ENCODE measurements at regions not wholly inside any gene's neighbourhood (a gene's known extent, or its start where the extent isn't known, plus 50 kb on each side); places are given as distances from the start of the nearest gene placed in this dataset.

- ChIA-PET RAD21 (ENCODE audit: unreplicated experiment) (no interaction called here), CTCF (interaction anchor here (1.4 kb wide), 1 partner anchor 17 kb away, joined by 3 read pairs; no protein-coding TSS in a partner anchor), POLR2A (no interaction called here), SMC1A (ENCODE audit: uncharacterized antibody, unreplicated experiment) (no interaction called here)
- no peak overlapping the region for H2AFZ ChIP-seq (ENCODE audit: control insufficient read depth, low read depth, low read length)
- no peaks in the 10 kb centered on the region for H3K27me3 ChIP-seq (replicated peaks in 1 of 2; ENCODE audit: control insufficient read depth in 2 of 2, insufficient read depth in 2 of 2, low read length in 1 of 2)
- no peaks in the 10 kb centered on the region for H4K20me1 ChIP-seq (ENCODE audit: control insufficient read depth, insufficient read depth)
- TF ChIP-seq PAX8 (IDR thresholded peaks at IDR 0.05) (no peak), SMC3 (IDR thresholded peaks at IDR 0.05; ENCODE audit: borderline replicate concordance, low read length) (no peak), RAD51 (IDR thresholded peaks at IDR 0.05) (no peak), NRF1 (conservative IDR thresholded peaks at IDR 0.05; ENCODE audit: low read depth, low read length) (no peak), SREBF1 (IDR thresholded peaks at IDR 0.05; ENCODE audit: low read length) (no peak), ZNF622 (IDR thresholded peaks at IDR 0.05) (no peak), MXI1 (IDR thresholded peaks at IDR 0.05; ENCODE audit: low read depth, low read length) (no peak), YBX1 (IDR thresholded peaks at IDR 0.05) (no peak), IKZF1 (conservative IDR thresholded peaks at IDR 0.05) (no peak), CREB1 (IDR thresholded peaks at IDR 0.05; ENCODE audit: low read depth) (no peak), MTA3 (IDR thresholded peaks at IDR 0.05; ENCODE audit: borderline replicate concordance, low read length) (no peak), KDM1A (IDR thresholded peaks at IDR 0.05; ENCODE audit: borderline replicate concordance) (no peak), STAT1 (conservative IDR thresholded peaks at IDR 0.05) (no peak), RBBP5 (conservative IDR thresholded peaks at IDR 0.05) (no peak), JUNB (IDR thresholded peaks at IDR 0.05) (no peak), ASH2L (IDR thresholded peaks at IDR 0.05; ENCODE audit: borderline replicate concordance, low read depth) (no peak), ZNF24 (IDR thresholded peaks at IDR 0.05) (no peak), POU2F2 (IDR thresholded peaks at IDR 0.05; ENCODE audit: borderline replicate concordance, low read depth, low read length) (no peak)
- 5% methylated on average over 1 of the region's 1 CpG for WGBS (ENCODE audit: insufficient coverage, insufficient replicate concordance, low lambda C conversion rate, missing lambda C conversion rate)
- ATAC-seq (no peak), DNase-seq (ENCODE audit: low read depth, low spot score) (no peak), FAIRE-seq (no peak)
- no TSS peak for BruUV-seq (replicated peaks)
- H3K4me1 ChIP-seq (ENCODE audit: control insufficient read depth, insufficient read depth, low read length), result no peaks in the 10 kb centered on the region
- H3K9me3 ChIP-seq (replicated peaks; ENCODE audit: control insufficient read depth, insufficient read depth, low read length), result no peaks in the 10 kb centered on the region
- no peaks in the 10 kb centered on the region for H3K79me2 ChIP-seq (ENCODE audit: control insufficient read depth, insufficient read depth, low read length)
- no peak overlapping the region for H3K9ac ChIP-seq (ENCODE audit: control insufficient read depth, insufficient read depth, low read length)
- H3K36me3 ChIP-seq (ENCODE audit: control insufficient read depth in 2 of 2, insufficient read depth in 2 of 2, low read length in 1 of 2), result no peaks in the 10 kb centered on the region
- no peak overlapping the region for H3K4me3 ChIP-seq
- H3K27ac ChIP-seq (ENCODE audit: control insufficient read depth, insufficient read depth), result no peak overlapping the region
- intact Hi-C loops (cut with micrococcal nuclease; ENCODE audit: unreplicated experiment), result no loop called here
- in situ Hi-C loops (cut with MboI), result no loop called here
- H3K4me2 ChIP-seq (ENCODE audit: control insufficient read depth, insufficient read depth), result no peak overlapping the region
Observed at GRCh38 chr5:21684992-21685391, 1168.2 kb downstream of the CDH12 start.

Data from GM12878 (cell line).